Heart right ventricle (tissue), 16 donors: ENCODE measurements at regions not wholly inside any gene's neighbourhood (a gene's known extent, or its start where the extent isn't known, plus 50 kb on each side); places are given as distances from the start of the nearest gene placed in this dataset.
"Not testable (repeated sequence)": the region's sequence is repeated elsewhere in the genome, so short reads cannot be mapped to it uniquely, and the experiment has no call there.

ENCODE experiments used
- ATAC-seq, 8 donors: fragments of 200-7000 bp; cut with Tn5 transposase; one replicate each; pipeline ENCODE4 v1.9.1; 2020; ENCODE audit warnings: mild to moderate bottlenecking in 8 of 8, moderate library complexity in 8 of 8, moderate number of reproducible peaks in 1 of 8
- DNase-seq, 2 donors: peaks; one replicate each; pipeline ENCODE4 v3.0.0-alpha.2; 2020
- H3K27ac ChIP-seq, 10 donors: fragments of 200-600 bp; sonication (generic) in 2 of 10; one replicate each; pipeline versions ENCODE4 v1.5.0 to v1.8.0; 2020 to 2022; ENCODE audit warnings: mild to moderate bottlenecking in 3 of 10
- H3K27me3 ChIP-seq, 7 donors: fragments of 200-600 bp; one replicate each; pipeline ENCODE4 v1.8.0; 2021 to 2022; ENCODE audit warnings: mild to moderate bottlenecking in 2 of 7
- H3K36me3 ChIP-seq, 9 donors: fragments of 200-600 bp; sonication (generic) in 1 of 9; one replicate each; pipeline versions ENCODE4 v1.5.0 to v1.8.0; 2020 to 2022; ENCODE audit warnings: mild to moderate bottlenecking in 2 of 9
- H3K4me1 ChIP-seq, 9 donors: fragments of 200-600 bp; sonication (generic) in 1 of 9; one replicate each; pipeline versions ENCODE4 v1.5.0 to v1.8.0; 2020 to 2022; ENCODE audit warnings: mild to moderate bottlenecking in 4 of 9
- H3K4me3 ChIP-seq, 10 donors: fragments of 200-600 bp; sonication (generic) in 2 of 10; one replicate each; pipeline versions ENCODE4 v1.5.0 to v1.8.0; 2020 to 2022; ENCODE audit warnings: mild to moderate bottlenecking in 7 of 10, moderate library complexity in 2 of 10
- H3K9me3 ChIP-seq, 11 donors: fragments of 200-600 bp in 10 of 11; sonication (generic) in 2 of 11; one replicate each; pipeline versions ENCODE4 v1.5.0 to v1.8.0; 2013 to 2022; ENCODE audit warnings: mild to moderate bottlenecking in 2 of 11, control low read depth in 1 of 11, moderate library complexity in 1 of 11
- WGBS, 2 donors: extraction: QIAGEN DNeasy Blood & Tissue Kit; methylation state at CpG; one replicate each; pipeline ENCODE4 v1.1.7; 2013; ENCODE audit warnings: inconsistent platforms in 1 of 2; 5-methylcytosine and 5-hydroxymethylcytosine counted together
- intact Hi-C, 10 donors: fragments of 100-400 bp; cut with DNase I; formaldehyde crosslinking; loops; one replicate each; pipeline versions ENCODE4 v1.11.1 to v1.14.2; 2022
- TF ChIP-seq, protein P1 (sequence below), 9 donors: fragments of 200-600 bp; sonication (generic) in 2 of 9; IDR thresholded peaks; one replicate each; pipeline versions ENCODE4 v1.5.0 to v1.8.0; 2021 to 2022; ENCODE audit warnings: antibody characterized with exemption in 9 of 9, mild to moderate bottlenecking in 5 of 9, moderate library complexity in 1 of 9
- donor health status: Arrhythmogenic right ventricular cardiomyopathy.
- donor health status: ischemic (EF 13 %, LVEDD 7.1; RV severe dilation, severe dysfunction).
- donor health status: healthy with polysubstance abuse.
- donor health status: DM: no; HTN: yes; CAD: no.
- donor health status: DM: no; HTN: no; CAD: no.
- donor health status: ischemic (EF 25% LVEDD 6.9; RV normal size, moderate dysfunction).
- donor health status: ischemic (EF 25% LVEDD 5.7; RV mildly dilated, moderate dysfunction).
- donor health status: healthy.
- donor health status: DM: yes; HTN: yes; CAD: no.
- donor health status: Ischemic cardiomyopathy.
- donor health status: ischemic (EF 35%, LVEDD 5.7; RV mildly dilated, moderate dysfunction).
- donor health status: nonischemic (EF 11% LVEDD 7.7; RV severe dilation, severe dysfunction).
- donor health status: DM: yes; HTN: yes; CAD: no.
- donor health status: PGD.
- donor health status: ischemic (EF 29% LVEDD 5.4; RV normal size, mild dysfunction).
- donor health status: nonischemic (EF 23%, LVEDD 6.1; RV moderate dilation, normal function).

DNA sequence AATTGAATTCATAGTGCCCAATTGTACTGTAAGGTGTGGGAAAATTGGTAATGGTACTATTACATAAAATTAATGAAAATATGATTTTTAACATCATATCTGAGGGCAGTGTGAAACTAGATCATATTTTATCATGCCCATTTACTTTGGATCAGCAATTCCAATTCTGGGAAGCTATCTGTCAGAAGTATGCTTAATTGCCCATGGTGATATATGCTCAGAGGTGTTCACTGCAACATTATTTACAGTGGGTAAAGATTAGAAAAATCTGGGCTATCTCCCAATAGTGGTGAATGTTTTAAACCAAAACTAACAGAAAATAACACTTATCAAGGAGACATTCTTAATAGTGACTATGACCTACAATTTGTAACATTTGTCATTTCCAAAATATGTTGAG is 1260.0 kb downstream of the BRINP3 start:
- Histone ChIP-seq H3K27me3 (no peaks in the 10 kb centered on the region), H3K36me3 (no peaks in the 10 kb centered on the region), H3K4me3 (no peak overlapping the region), H3K27ac (no peak overlapping the region), H3K4me1 (no peaks in the 10 kb centered on the region), H3K9me3 (peaks cover 0 to 5% (median 0%) of the 10 kb centered on the region in 11 donors)
- TF ChIP-seq, protein P1, sequence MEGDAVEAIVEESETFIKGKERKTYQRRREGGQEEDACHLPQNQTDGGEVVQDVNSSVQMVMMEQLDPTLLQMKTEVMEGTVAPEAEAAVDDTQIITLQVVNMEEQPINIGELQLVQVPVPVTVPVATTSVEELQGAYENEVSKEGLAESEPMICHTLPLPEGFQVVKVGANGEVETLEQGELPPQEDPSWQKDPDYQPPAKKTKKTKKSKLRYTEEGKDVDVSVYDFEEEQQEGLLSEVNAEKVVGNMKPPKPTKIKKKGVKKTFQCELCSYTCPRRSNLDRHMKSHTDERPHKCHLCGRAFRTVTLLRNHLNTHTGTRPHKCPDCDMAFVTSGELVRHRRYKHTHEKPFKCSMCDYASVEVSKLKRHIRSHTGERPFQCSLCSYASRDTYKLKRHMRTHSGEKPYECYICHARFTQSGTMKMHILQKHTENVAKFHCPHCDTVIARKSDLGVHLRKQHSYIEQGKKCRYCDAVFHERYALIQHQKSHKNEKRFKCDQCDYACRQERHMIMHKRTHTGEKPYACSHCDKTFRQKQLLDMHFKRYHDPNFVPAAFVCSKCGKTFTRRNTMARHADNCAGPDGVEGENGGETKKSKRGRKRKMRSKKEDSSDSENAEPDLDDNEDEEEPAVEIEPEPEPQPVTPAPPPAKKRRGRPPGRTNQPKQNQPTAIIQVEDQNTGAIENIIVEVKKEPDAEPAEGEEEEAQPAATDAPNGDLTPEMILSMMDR (IDR thresholded peaks at IDR 0.05) = no peak
- no peak for DNase-seq
- ATAC-seq = no peak
- intact Hi-C loops = no loop called here

DNA sequence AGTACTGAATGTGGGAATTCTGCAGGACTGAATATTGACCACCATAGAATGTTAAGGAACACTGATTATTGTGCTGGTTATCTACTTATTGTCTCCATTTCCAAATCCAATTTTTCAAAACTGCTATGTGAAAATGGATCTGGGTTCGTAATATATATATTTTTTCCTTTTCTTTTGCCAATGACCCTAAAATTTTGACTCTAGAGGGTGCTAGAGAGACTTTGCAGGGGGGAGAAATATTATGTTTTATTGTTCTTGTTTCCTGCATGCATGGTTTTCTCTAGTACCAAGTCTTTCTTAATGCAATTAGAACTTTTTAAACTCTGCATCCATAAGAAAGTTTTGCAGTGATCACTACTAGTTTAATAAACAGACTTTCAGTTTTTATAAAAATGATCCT is 1256.9 kb downstream of the BRINP3 start:
- TF ChIP-seq, protein P1 (IDR thresholded peaks at IDR 0.05) = no peak
- ATAC-seq (no peak), DNase-seq (no peak)
- intact Hi-C loops = no loop called here
- no peak overlapping the region for H3K4me3 ChIP-seq
- H3K27me3 ChIP-seq = no peaks in the 10 kb centered on the region
- H3K36me3 ChIP-seq = no peaks in the 10 kb centered on the region
- H3K27ac ChIP-seq = no peak overlapping the region
- H3K9me3 ChIP-seq = peaks cover 0 to 17% (median 0%) of the 10 kb centered on the region in 11 donors
- 50 to 65% methylated on average over 1 of the region's 1 CpG for WGBS, 2 donors
- no peaks in the 10 kb centered on the region for H3K4me1 ChIP-seq

GRCh38 chr1:189225794-189226145 is 1251.9 kb downstream of the BRINP3 start:
- ATAC-seq, intact Hi-C loops, H3K27ac ChIP-seq, H3K4me3 ChIP-seq, H3K36me3 ChIP-seq, H3K27me3 ChIP-seq, DNase-seq, H3K4me1 ChIP-seq: not testable (repeated sequence)
- peaks cover 0 to 12% (median 0%) of the 10 kb centered on the region in 11 donors for H3K9me3 ChIP-seq
- WGBS, 2 donors = 91 to 95% methylated on average over 18 to 28 of the region's 28 CpGs

GRCh38 chr1:189226779-189227178 is 1250.9 kb downstream of the BRINP3 start:
- ATAC-seq = no peak
- no peaks in the 10 kb centered on the region for H3K4me1 ChIP-seq
- no peaks in the 10 kb centered on the region for H3K27me3 ChIP-seq
- no peak overlapping the region for H3K27ac ChIP-seq
- TF ChIP-seq, protein P1 (IDR thresholded peaks at IDR 0.05) = no peak
- H3K9me3 ChIP-seq = peaks cover 0 to 12% (median 0%) of the 10 kb centered on the region in 11 donors
- no peaks in the 10 kb centered on the region for H3K36me3 ChIP-seq
- no peak overlapping the region for H3K4me3 ChIP-seq
- intact Hi-C loops = no loop called here
- 79 to 88% methylated on average over 1 of the region's 1 CpG for WGBS, 2 donors
- DNase-seq = no peak

DNA sequence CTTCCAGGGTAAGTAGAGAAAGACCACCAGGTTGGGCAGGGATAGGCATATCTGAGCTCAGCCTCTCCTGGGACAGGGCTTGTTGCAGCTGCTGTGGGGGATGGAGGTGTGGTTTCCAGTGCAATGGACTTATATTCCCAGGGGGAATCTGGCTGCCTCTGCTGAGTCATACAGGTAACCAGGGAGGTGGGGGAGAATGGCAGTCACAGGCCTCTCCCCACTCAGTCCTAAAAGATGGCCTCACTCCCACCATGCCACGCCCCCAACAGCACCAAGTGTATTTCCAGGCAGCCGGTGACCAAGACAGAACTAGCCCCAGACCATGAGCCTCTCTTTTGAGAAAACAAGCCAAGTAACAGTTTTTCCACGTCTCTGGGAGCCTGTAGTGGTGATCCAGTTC is 1240.7 kb downstream of the BRINP3 start:
- H3K36me3 ChIP-seq = no peaks in the 10 kb centered on the region
- intact Hi-C loops = no loop called here
- H3K4me3 ChIP-seq = no peak overlapping the region
- TF ChIP-seq, protein P1 (IDR thresholded peaks at IDR 0.05) = no peak
- no peaks in the 10 kb centered on the region for H3K4me1 ChIP-seq
- 74% methylated on average over 3 of the region's 3 CpGs for WGBS, 2 donors
- no peak overlapping the region for H3K27ac ChIP-seq
- peaks cover 0 to 33% (median 0%) of the 10 kb centered on the region in 11 donors for H3K9me3 ChIP-seq
- ATAC-seq (no peak), DNase-seq (no peak)
- H3K27me3 ChIP-seq = no peaks in the 10 kb centered on the region
